K562 (cell line): ENCODE measurements at regions not wholly inside any gene's neighbourhood (a gene's known extent, or its start where the extent isn't known, plus 50 kb on each side); places are given as distances from the start of the nearest gene placed in this dataset.

ENCODE experiments used
- ATAC-seq: fragments of 200-7000 bp; cut with Tn5 transposase; 3 replicates; pipeline ENCODE4 v1.9.1; 2020; ENCODE audit warnings: moderate library complexity
- BruUV-seq: library from RNA; stranded (reverse); fragments of 400-500 nt; replicated peaks from 2 replicates; lab custom pipeline; 2021; lab: Mats Ljungman, UMichigan
- CTCF ChIA-PET: fragments of 300-600 bp; formaldehyde crosslinking; extraction: SDS; loops from one replicate; lab custom pipeline; 2021; ENCODE audit warnings: low intra/inter-chr PET ratio; lab: Yijun Ruan, JAX
- POLR2A ChIA-PET: fragments of 300-600, 350-650 bp; sonication (Branson Sonifier 250); formaldehyde crosslinking; extraction: SDS; loops from one replicate; lab custom pipeline; 2021; ENCODE audit warnings: antibody characterized with exemption, inconsistent platforms; lab: Yijun Ruan, JAX
- DNase-seq, 4 experiments: peaks; one replicate each; pipeline versions ENCODE4 v3.0.0 to v3.0.0-alpha.2; 2011 to 2018; ENCODE audit warnings: low spot score in 3 of 4, mixed read lengths in 3 of 4; ENCODE audit errors: extremely low read depth in 1 of 4
- FAIRE-seq: peaks from 2 replicates; lab custom pipeline; 2011; peaks lifted over from hg19 to GRCh38; lab: Jason Lieb, UNC
- H2AFZ ChIP-seq: 2 replicates; pipeline ENCODE4 v1.6.0; 2011; ENCODE audit warnings: low read depth, low read length, control low read depth, inconsistent platforms
- H3K27ac ChIP-seq: fragments of 200-600 bp; 3 replicates; pipeline ENCODE4 v1.8.0; 2011; ENCODE audit warnings: low read depth, mild to moderate bottlenecking, control low read depth, inconsistent platforms, low read length, moderate library complexity, mixed read lengths; ENCODE audit errors: extremely low read depth
- H3K27me3 ChIP-seq, 2 experiments: fragments of 300-600 bp in 1 of 2; 2 replicates in 1 of 2; 3 replicates in 1 of 2; pipeline versions ENCODE4 v1.6.0 to v1.8.0; 2011; ENCODE audit warnings: inconsistent platforms in 2 of 2, low read length in 2 of 2, mild to moderate bottlenecking in 1 of 2, mixed read lengths in 1 of 2, moderate library complexity in 1 of 2; ENCODE audit not compliant: control insufficient read depth in 2 of 2, insufficient read depth in 2 of 2
- H3K36me3 ChIP-seq: fragments of 300-600 bp; 3 replicates; pipeline ENCODE4 v1.8.0; 2011; ENCODE audit warnings: mild to moderate bottlenecking, low read length, inconsistent platforms; ENCODE audit not compliant: control insufficient read depth, insufficient read depth
- H3K4me1 ChIP-seq, 2 experiments: fragments of 200-600 bp in 1 of 2; replicated peaks in 1 of 2; 2 replicates in 1 of 2; 3 replicates in 1 of 2; pipeline versions ENCODE4 v1.5.1 to v1.8.0; 2011; ENCODE audit warnings: inconsistent platforms in 2 of 2, low read length in 2 of 2, mild to moderate bottlenecking in 1 of 2, mixed read lengths in 1 of 2, moderate library complexity in 1 of 2; ENCODE audit not compliant: control insufficient read depth in 2 of 2, insufficient read depth in 2 of 2
- H3K4me2 ChIP-seq: 2 replicates; pipeline ENCODE4 v1.6.1; 2011; ENCODE audit warnings: low read length, control low read depth, inconsistent platforms, mixed read lengths; ENCODE audit not compliant: insufficient read depth
- H3K4me3 ChIP-seq: fragments of 200-600 bp; sonication (generic), shearing (Covaris generic); 2 replicates; pipeline ENCODE4 v1.5.1; 2016; ENCODE audit warnings: control low read depth, inconsistent platforms
- H3K79me2 ChIP-seq: fragments of 200-600 bp; 3 replicates; pipeline ENCODE4 v1.8.0; 2011; ENCODE audit warnings: low read length, inconsistent platforms; ENCODE audit not compliant: control insufficient read depth, insufficient read depth
- H3K9ac ChIP-seq, 2 experiments: 2 replicates each; pipeline versions ENCODE4 v1.6.0 to v1.6.1; 2011; ENCODE audit warnings: low read depth in 2 of 2, low read length in 2 of 2, control low read depth in 1 of 2, inconsistent platforms in 1 of 2, mild to moderate bottlenecking in 1 of 2, mixed read lengths in 1 of 2; ENCODE audit not compliant: insufficient read depth in 1 of 2
- H3K9me1 ChIP-seq: one replicate; pipeline ENCODE4 v1.6.0; 2011; ENCODE audit warnings: inconsistent platforms, mild to moderate bottlenecking, low read length, moderate library complexity; ENCODE audit not compliant: control insufficient read depth, insufficient read depth
- H3K9me3 ChIP-seq: replicated peaks from 2 replicates; pipeline ENCODE4 v1.5.1; 2011; ENCODE audit warnings: low read depth, low read length, inconsistent platforms; ENCODE audit not compliant: control insufficient read depth, insufficient read depth
- H4K20me1 ChIP-seq: replicated peaks from 2 replicates; pipeline ENCODE4 v1.6.1; 2011; ENCODE audit warnings: low read length, inconsistent platforms, mixed read lengths; ENCODE audit not compliant: control insufficient read depth, insufficient read depth
- MCM3 ChIP-seq: fragments of 450-650 bp; IDR thresholded peaks from 2 replicates; pipeline ENCODE4 v1.6.1; 2016
- NFATC3 ChIP-seq: fragments of 450-650 bp; IDR thresholded peaks from 2 replicates; pipeline ENCODE4 v1.6.1; 2017; ENCODE audit warnings: mild to moderate bottlenecking
- SMAD2 ChIP-seq: fragments of 150-350 bp; IDR thresholded peaks from 2 replicates; pipeline ENCODE4 v1.6.1; 2014; ENCODE audit warnings: low read depth, mild to moderate bottlenecking, low read length
- ZNF133 ChIP-seq: fragments of 250-450 bp; sonication (Bioruptor Pico); IDR thresholded peaks from 2 replicates; pipeline ENCODE4 v1.4.0; 2020; ENCODE audit warnings: mild to moderate bottlenecking
- ZNF41 ChIP-seq: fragments of 250-450 bp; sonication (Bioruptor Pico); conservative IDR thresholded peaks from 2 replicates; pipeline ENCODE4 v1.4.0; 2020; ENCODE audit warnings: mild to moderate bottlenecking
- WGBS: fragments of 100-300 bp; shearing (Covaris generic); methylation state at CpG from one replicate; pipeline ENCODE4 v1.1.6; 2016; ENCODE audit warnings: low coverage, mixed read lengths; ENCODE audit not compliant: insufficient coverage; ENCODE audit errors: missing lambda C conversion rate; 5-methylcytosine and 5-hydroxymethylcytosine counted together
- in situ Hi-C: fragments of 300-500 bp; cut with MboI; formaldehyde crosslinking; loops from 4 replicates; pipeline ENCODE4 v1.15.0; 2018; ENCODE audit warnings: inconsistent platforms, mixed read lengths
- intact Hi-C: fragments of 100-400 bp; cut with micrococcal nuclease; formaldehyde crosslinking; loops from 2 replicates; pipeline ENCODE4 v1.14.2; 2022

DNA sequence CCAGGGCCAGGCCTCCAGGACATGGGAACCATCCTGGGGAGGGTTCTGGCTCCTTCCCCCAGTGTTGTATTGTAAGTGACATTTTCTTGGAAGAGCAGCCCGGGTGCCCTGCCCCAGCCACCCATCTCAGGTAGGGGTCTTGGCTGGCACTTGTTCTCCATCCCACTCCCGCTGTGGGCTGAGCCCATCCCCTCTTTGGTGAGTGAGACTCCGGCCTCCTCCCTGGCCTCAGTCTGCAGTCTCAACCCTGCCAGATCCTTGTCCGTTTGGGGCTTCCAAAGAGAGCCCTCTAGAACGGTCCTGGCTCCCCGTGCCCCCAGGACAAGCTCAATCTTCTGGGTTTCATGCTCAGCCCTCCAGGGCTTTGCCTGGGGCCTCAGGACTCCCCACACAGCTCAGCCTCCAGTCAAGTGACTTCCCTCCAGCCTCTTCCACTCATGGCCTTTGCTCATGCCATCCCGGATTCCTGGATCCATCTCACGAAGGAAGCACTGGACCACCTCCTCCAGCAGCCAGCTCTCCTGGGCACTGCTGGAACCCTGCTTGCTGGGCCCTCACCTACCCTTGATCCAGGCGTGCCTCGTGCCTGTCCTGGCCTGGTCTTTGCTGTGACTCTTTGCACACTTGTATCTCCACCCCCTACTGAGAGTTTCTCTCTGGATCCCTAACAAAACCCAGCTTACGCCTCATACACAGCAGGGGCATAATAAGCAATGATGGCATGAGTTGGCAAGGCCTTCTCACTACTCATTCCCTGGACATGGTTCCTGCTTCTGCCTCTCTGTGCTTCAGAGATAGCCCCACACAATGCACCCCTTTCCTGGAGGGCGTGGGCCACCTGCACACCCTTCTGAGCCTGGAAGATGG is 297.4 kb upstream of the RTL1 start:
- no peak overlapping the region for H3K4me2 ChIP-seq
- no peaks in the 10 kb centered on the region for H4K20me1 ChIP-seq
- FAIRE-seq (no peak), DNase-seq (no peak), ATAC-seq (no peak)
- H3K9me1 ChIP-seq: no peaks in the 10 kb centered on the region
- no peak overlapping the region for H2AFZ ChIP-seq
- H3K9ac ChIP-seq: no peak overlapping the region; a peak in 1 of 4 replicates
- POLR2A ChIA-PET: interaction anchor here (0.7 kb wide), 1 partner anchor 197 kb away, joined by 3 read pairs; no protein-coding TSS in a partner anchor
- CTCF ChIA-PET: no interaction called here
- no peak overlapping the region for H3K27ac ChIP-seq
- no peak overlapping the region for H3K4me3 ChIP-seq
- H3K79me2 ChIP-seq: no peaks in the 10 kb centered on the region
- H3K27me3 ChIP-seq: no peaks in the 10 kb centered on the region; a peak in 1 of 5 replicates
- in situ Hi-C loops: no loop called here
- no peaks in the 10 kb centered on the region for H3K36me3 ChIP-seq
- no peak for TF ChIP-seq ZNF41 (CRISPR knock-in tag)
- TF ChIP-seq MCM3: no peak
- TF ChIP-seq SMAD2: no peak
- H3K9me3 ChIP-seq: no peaks in the 10 kb centered on the region
- BruUV-seq: no TSS peak
- peaks cover 0 to 4% of the 10 kb centered on the region in 2 experiments; a peak in 3 of 5 replicates for H3K4me1 ChIP-seq
- intact Hi-C loops: no loop called here
- 10% methylated on average over 10 of the region's 12 CpGs for WGBS

DNA sequence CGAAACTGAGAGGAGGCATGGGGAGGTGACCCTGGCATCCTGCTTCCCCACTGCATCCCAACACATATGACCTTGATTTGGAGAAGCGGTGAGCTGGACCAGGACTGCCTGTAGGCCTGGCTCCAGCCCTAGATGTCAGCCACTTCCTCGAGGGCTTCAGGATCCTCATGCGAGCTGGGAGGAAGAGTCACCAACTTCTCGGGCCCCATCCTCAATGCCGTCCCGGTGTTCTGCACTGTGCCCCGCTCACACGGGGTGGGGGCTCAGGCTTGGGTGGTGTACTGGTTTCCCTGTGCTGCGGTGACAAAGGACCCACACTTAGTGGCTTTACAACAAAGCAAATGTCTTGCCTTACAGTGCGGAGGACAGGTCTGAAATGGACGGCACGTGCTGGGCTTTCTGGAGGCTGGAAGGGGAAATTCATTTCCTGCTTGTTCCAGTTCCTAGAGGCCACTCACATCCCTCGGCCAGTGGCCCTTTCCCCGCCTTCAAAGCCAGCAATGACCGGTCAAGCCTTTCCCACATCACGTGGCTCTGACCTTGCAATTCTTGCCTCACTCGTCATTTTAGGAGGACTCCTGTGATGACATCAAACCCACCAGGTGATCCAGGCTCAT is 298.1 kb upstream of the RTL1 start:
- intact Hi-C loops (no loop called here), in situ Hi-C loops (no loop called here)
- CTCF ChIA-PET: no interaction called here
- Histone ChIP-seq H4K20me1 (no peaks in the 10 kb centered on the region), H2AFZ (no peak overlapping the region), H3K9me1 (no peaks in the 10 kb centered on the region), H3K4me1 (peaks cover 0 to 4% of the 10 kb centered on the region in 2 experiments; a peak in 3 of 5 replicates), H3K27me3 (no peaks in the 10 kb centered on the region; a peak in 1 of 5 replicates), H3K36me3 (no peaks in the 10 kb centered on the region), H3K9ac (no peak overlapping the region; a peak in 1 of 4 replicates), H3K27ac (no peak overlapping the region), H3K9me3 (no peaks in the 10 kb centered on the region), H3K4me3 (no peak overlapping the region), H3K4me2 (no peak overlapping the region), H3K79me2 (no peaks in the 10 kb centered on the region)
- WGBS: 9% methylated on average over 11 of the region's 18 CpGs
- DNase-seq: no peak
- no peak for FAIRE-seq
- ATAC-seq: no peak
- POLR2A ChIA-PET: interaction anchor here (0.6 to 0.7 kb wide), 2 partner anchors 10 to 196 kb away, joined by 3 read pairs; no protein-coding TSS in a partner anchor
- BruUV-seq: no TSS peak
- no peak for TF ChIP-seq ZNF133 (CRISPR knock-in tag)
- no peak for TF ChIP-seq NFATC3
